Lower lobe of right lung (tissue), 2 donors: ENCODE measurements at regions not wholly inside any gene's neighbourhood (a gene's known extent, or its start where the extent isn't known, plus 50 kb on each side); places are given as distances from the start of the nearest gene placed in this dataset.

ENCODE experiments used
- ATAC-seq, 2 donors: fragments of 200-7000 bp; cut with Tn5 transposase; one replicate each; pipeline ENCODE4 v1.9.1; 2020 to 2022; ENCODE audit warnings: mild to moderate bottlenecking in 2 of 2, moderate library complexity in 2 of 2
- DNase-seq: peaks from one replicate; pipeline ENCODE4 v3.0.0-alpha.2; 2020
- H3K27ac ChIP-seq: fragments of 200-600 bp; one replicate; pipeline ENCODE4 v1.8.0; 2022
- H3K27me3 ChIP-seq: fragments of 200-600 bp; one replicate; pipeline ENCODE4 v1.8.0; 2022; ENCODE audit warnings: low read depth
- H3K36me3 ChIP-seq: fragments of 200-600 bp; one replicate; pipeline ENCODE4 v1.8.0; 2022; ENCODE audit warnings: mild to moderate bottlenecking
- H3K4me1 ChIP-seq: fragments of 200-600 bp; one replicate; pipeline ENCODE4 v1.8.0; 2022
- H3K4me3 ChIP-seq: fragments of 200-600 bp; one replicate; pipeline ENCODE4 v1.8.0; 2022; ENCODE audit warnings: mild to moderate bottlenecking
- H3K9me3 ChIP-seq: fragments of 200-600 bp; one replicate; pipeline ENCODE4 v1.8.0; 2022
- intact Hi-C: fragments of 100-400 bp; cut with DNase I; formaldehyde crosslinking; loops from one replicate; pipeline ENCODE4 v1.11.0; 2022
- TF ChIP-seq, protein P1 (sequence below): fragments of 200-600 bp; IDR thresholded peaks from one replicate; pipeline ENCODE4 v1.8.0; 2022; ENCODE audit warnings: antibody characterized with exemption, mild to moderate bottlenecking
- donor health status: DM: no; HTN: yes; CAD: no; lungs with severe emphysema.

DNA sequence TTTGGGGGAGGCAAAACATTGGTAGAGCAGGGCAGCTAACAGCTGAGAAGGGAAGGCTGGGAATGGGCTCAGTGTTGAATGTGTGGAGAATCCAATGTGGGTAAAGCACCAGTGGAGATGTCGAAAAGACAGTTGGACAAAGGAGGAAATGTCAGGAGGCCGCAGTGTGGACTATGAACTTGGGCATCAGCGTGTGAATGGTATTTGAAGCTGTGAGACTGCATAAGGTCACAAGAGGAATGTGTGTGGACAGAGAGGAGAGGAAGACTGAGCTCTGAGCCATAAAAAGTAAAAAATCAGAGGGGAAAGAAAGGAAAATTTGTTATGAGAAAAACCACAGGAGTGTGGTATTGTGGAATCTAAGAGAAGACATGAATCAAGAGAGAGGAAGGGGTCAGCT, 99.4 kb upstream of the ADAMTS16 start:
- Histone ChIP-seq H3K27me3 (no peaks in the 10 kb centered on the region), H3K27ac (no peak overlapping the region), H3K4me3 (no peak overlapping the region), H3K4me1 (no peaks in the 10 kb centered on the region), H3K9me3 (no peaks in the 10 kb centered on the region), H3K36me3 (no peaks in the 10 kb centered on the region)
- TF ChIP-seq, protein P1, sequence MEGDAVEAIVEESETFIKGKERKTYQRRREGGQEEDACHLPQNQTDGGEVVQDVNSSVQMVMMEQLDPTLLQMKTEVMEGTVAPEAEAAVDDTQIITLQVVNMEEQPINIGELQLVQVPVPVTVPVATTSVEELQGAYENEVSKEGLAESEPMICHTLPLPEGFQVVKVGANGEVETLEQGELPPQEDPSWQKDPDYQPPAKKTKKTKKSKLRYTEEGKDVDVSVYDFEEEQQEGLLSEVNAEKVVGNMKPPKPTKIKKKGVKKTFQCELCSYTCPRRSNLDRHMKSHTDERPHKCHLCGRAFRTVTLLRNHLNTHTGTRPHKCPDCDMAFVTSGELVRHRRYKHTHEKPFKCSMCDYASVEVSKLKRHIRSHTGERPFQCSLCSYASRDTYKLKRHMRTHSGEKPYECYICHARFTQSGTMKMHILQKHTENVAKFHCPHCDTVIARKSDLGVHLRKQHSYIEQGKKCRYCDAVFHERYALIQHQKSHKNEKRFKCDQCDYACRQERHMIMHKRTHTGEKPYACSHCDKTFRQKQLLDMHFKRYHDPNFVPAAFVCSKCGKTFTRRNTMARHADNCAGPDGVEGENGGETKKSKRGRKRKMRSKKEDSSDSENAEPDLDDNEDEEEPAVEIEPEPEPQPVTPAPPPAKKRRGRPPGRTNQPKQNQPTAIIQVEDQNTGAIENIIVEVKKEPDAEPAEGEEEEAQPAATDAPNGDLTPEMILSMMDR, result no peak
- ATAC-seq, result no peak
- intact Hi-C loops, result no loop called here
- DNase-seq, result no peak

DNA sequence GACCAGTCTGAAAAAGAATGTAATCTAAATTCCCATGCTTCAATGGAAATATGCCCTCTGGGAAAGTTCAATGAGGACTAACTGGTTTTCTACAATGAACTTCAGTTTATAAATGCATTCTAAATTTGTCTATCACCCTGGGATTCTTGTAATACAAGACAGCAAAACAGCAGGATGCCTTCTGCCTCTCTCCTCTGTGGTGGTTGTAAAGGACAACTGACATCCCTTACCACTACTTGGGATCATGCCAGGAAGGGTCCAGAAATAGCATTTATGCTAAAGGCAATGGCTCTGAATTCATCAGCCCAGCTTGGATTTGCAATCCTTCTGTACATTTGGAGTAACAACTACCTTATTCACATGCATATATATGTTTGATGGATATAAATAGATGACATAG, 97.3 kb upstream of the ADAMTS16 start:
- H3K36me3 ChIP-seq, result no peaks in the 10 kb centered on the region
- no peaks in the 10 kb centered on the region for H3K4me1 ChIP-seq
- DNase-seq (no peak), ATAC-seq (no peak)
- TF ChIP-seq, protein P1, result no peak
- no peaks in the 10 kb centered on the region for H3K27me3 ChIP-seq
- intact Hi-C loops, result no loop called here
- H3K4me3 ChIP-seq, result no peak overlapping the region
- H3K27ac ChIP-seq, result no peak overlapping the region
- H3K9me3 ChIP-seq, result no peaks in the 10 kb centered on the region

DNA sequence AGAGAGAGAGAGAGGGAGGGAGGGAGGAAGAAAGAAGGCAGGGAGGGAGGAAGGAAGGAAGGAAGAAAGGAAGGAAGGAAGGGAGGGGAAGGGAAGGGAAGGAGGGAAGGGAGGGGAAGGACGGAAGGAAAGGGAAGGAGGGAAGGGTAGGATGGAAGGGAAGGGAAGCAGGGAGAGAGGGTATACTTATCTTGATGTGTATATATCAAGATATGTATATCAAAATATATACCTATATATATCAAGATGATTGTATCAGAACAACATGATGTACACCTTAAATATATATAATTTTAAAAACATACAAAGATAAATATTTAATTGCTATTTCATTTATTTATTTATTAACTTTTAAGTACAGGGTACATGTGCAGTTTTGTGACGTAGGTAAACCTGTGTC, 96.8 kb upstream of the ADAMTS16 start:
- no peak for DNase-seq
- intact Hi-C loops, result no loop called here

DNA sequence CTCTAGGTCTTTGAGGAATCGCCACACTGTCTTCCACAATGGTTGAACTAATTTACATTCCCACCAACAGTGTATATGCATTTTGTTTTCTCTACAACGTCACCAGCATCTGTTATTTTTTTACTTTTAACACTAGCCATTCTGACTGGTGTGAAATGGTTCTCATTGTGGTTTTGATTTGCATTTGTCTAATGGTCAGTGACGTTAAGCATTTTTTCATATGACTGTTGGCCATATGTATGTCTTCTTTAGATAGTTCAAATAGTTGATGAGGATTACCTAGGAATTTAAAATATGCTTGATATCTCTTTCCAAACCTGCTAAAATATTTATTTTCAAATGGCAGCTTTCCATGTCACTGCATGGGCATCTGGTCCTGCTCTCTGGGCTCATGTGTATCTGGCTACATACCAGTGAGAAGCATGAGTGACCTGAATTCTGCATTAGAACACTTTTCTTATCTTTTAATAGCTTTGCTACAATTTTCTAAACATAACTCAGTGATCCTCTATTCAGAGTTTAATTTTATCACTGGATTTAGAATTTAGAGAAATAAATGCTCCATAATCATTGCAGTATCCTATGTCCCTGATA, 95.8 kb upstream of the ADAMTS16 start:
- intact Hi-C loops, result no loop called here
- no peaks in the 10 kb centered on the region for H3K36me3 ChIP-seq
- ATAC-seq, result no peak
- no peak overlapping the region for H3K27ac ChIP-seq
- TF ChIP-seq, protein P1, result no peak
- no peaks in the 10 kb centered on the region for H3K4me1 ChIP-seq
- DNase-seq, result no peak
- H3K27me3 ChIP-seq, result no peaks in the 10 kb centered on the region
- H3K4me3 ChIP-seq, result no peak overlapping the region
- no peaks in the 10 kb centered on the region for H3K9me3 ChIP-seq

More for the DNA sequence above, 96.8 kb upstream of the ADAMTS16 start:
- TF ChIP-seq, protein P1, result no peak
- H3K4me3 ChIP-seq, result no peak overlapping the region
- no peak for ATAC-seq
- H3K9me3 ChIP-seq, result no peaks in the 10 kb centered on the region
- H3K27me3 ChIP-seq, result no peaks in the 10 kb centered on the region
- H3K4me1 ChIP-seq, result no peaks in the 10 kb centered on the region
- no peaks in the 10 kb centered on the region for H3K36me3 ChIP-seq
- no peak overlapping the region for H3K27ac ChIP-seq

DNA sequence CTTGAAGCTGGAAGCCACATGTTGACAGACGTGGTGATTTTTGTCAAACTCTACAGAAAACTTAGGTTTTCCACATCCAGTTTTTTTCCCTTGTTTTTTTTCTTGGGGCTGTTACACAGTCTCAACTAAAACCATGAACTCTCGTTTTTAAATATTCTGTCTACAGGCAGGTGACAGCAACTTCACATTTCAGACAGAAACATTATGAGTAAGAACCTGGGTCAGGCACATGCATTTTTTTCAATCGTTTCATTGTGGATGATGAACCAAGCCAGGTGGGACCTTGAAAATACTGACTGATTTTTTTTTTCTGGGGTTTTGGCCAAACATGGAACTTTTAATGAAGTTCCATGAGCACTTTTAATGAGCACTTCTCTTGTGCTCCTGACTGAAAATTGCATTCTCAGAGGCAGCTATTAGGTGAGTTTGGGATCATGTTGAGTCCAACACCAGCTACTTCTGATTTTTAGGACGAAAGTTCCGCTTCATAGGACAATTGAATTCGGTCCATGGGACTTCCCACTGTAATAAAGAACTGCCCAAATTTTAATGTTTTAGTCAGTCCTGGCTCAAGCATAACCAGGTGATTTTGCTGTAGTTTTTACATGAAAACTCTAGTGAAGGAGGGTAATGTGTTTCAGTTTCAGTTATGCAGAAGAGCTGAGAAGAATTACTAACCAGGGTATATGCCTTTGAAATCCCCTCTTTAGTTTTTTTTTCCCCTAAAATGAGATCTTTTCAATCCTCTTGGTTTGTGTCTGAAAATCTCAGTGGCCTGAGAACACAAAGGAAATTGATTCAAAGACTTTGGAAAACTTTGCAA, 93.2 kb upstream of the ADAMTS16 start:
- intact Hi-C loops, result no loop called here
- no peak for ATAC-seq
- no peak for DNase-seq
- no peaks in the 10 kb centered on the region for H3K9me3 ChIP-seq
- H3K4me1 ChIP-seq, result no peaks in the 10 kb centered on the region
- H3K27me3 ChIP-seq, result no peaks in the 10 kb centered on the region
- no peak overlapping the region for H3K27ac ChIP-seq
- no peaks in the 10 kb centered on the region for H3K36me3 ChIP-seq
- H3K4me3 ChIP-seq, result no peak overlapping the region
- TF ChIP-seq, protein P1, result no peak
